ENCODE measurements at regions not wholly inside any gene's neighbourhood (a gene's known extent, or its start where the extent isn't known, plus 50 kb on each side); places are given as distances from the start of the nearest gene placed in this dataset.
"Not testable (repeated sequence)": the region's sequence is repeated elsewhere in the genome, so short reads cannot be mapped to it uniquely, and the experiment has no call there.

- no peak for DNase-seq (ENCODE audit: low read depth)
Observed at GRCh38 chr1:31510853-31511789, 65.2 kb upstream of the TINAGL1 start.

- DNase-seq (ENCODE audit: low read depth): no peak
Observed at GRCh38 chr1:31511848-31512615, 64.3 kb upstream of the TINAGL1 start.

GRCh38 chr1:31514117-31514516, 62.2 kb upstream of the TINAGL1 start:
- no peak for DNase-seq (ENCODE audit: low read depth)

DNA sequence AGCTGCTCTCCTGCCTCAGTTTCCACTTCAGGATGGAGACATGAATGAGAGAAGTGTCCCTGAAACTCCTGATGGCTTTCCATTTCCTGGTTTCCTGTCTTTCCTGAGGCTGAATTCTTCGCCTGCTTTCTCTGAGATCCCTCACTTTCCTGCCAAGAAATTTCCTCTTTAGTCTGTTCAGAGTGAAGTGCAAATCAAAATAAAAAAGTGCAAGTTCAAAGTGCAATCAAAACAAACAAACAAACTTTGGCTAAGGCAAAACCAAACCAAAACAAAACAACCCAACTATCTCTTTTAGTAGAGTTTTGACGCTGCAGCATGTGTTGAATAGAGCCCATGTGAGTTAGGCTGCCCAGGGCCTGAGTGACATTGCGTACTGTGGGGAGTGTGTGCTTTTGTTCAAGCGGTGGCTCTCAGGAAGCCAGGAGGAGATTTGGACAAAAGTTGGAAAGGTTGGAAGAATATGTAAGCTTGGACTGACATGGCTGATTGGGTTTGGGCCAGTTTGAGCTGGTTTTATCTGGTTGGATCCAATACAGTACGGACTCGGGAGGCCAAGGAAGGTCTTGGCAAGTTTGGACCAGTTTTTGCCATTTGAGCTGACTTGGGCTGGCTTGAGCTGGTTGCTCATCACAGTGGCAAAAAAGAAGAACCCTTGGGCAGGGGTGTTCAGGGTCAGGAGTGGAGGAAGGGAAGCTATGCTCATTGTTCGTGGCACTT, 61.1 kb upstream of the TINAGL1 start:
- no peak for DNase-seq (ENCODE audit: low read depth)

GRCh38 chr1:31515936-31516335, 60.4 kb upstream of the TINAGL1 start:
- no peak for DNase-seq (ENCODE audit: low read depth)

GRCh38 chr1:31517301-31517700, 59.0 kb upstream of the TINAGL1 start:
- no peak for DNase-seq (ENCODE audit: low read depth)

DNA sequence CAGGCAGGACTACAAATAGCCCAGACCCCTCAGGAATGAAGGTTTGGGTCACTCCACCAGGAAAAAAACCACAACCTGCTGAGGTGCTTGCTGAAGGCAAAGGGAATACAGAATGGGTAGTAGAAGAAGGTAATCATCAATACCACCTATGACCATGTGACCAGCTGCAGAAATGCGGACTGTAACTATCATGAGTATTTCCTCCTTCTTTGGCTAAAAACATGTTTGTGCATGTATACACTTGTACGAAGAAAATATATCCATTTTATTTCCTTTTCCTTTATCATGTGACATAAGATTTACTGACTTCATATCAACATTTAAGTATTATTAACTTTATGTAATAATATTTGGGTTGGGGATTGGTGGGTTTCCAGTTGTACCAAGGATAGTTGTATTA, 58.3 kb upstream of the TINAGL1 start:
- DNase-seq (ENCODE audit: low read depth): not testable (repeated sequence)

- no peak for DNase-seq (ENCODE audit: low read depth)
Observed at GRCh38 chr1:31521761-31522555, 54.4 kb upstream of the TINAGL1 start.

DNA sequence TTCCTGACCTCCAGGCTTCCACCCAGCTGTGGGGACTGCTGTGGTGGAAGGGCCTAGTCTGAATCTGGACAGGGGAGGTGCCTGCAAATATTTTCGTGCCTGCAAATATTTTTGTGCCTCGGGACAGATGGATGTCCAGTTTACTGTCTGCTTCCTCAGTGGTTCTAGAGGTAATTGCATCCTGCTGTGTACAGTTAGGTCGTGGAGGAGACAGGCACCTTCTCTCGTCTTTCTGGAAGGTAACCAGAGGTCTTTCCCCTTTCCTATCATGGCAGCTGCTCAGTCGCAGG, 53.8 kb upstream of the TINAGL1 start:
- no peak for DNase-seq (ENCODE audit: low read depth)

DNA sequence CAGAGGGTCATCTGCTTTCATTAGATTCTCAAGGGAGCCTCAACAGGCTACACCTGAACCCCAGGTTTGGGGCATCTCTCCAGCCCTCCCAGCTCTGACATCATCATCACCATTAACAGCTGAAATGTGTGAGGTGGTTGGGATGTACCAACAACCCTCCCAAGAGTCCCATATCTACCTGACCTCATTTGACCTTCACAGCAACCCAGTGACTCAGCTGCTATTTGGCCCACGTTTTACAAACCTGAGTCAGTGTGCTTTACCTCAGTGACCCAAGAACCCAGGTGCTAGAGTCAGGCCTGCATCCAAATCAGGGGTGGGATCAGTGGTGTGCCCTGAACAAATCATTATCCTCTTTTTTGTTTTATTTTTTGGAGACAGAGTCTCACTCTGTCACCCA, 53.3 kb upstream of the TINAGL1 start:
- no peak for DNase-seq (ENCODE audit: low read depth)

DNA sequence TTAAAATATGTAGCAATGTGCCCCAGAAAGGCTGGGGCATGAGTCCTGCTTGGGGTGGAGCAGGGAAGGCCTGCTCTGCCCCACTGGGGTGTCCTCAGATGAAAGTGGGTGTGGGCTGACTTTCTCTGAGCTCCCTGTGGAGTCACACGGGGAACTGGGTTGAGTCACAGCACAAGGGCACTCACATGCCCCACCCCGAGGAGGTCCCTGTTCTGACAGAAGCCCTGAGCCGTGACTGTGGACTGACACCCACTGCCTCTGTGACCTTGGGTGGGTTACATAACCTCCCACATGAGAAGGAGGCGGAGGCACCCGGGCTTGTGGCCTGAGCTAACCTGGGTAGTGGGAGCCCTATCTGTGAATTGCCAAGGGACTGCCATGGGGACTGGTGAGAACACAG, 52.5 kb upstream of the TINAGL1 start:
- DNase-seq (ENCODE audit: low read depth): no peak

GRCh38 chr1:31524186-31524901, 52.0 kb upstream of the TINAGL1 start:
- no peak for DNase-seq (ENCODE audit: low read depth)
